ENCODE measurements at regions not wholly inside any gene's neighbourhood (a gene's known extent, or its start where the extent isn't known, plus 50 kb on each side); places are given as distances from the start of the nearest gene placed in this dataset.

GRCh38 chr16:29254676-29255495 lies 151.6 kb downstream of the NPIPB11 start:
- POLR2A ChIA-PET = no interaction called here
- no peak overlapping the region for H3K9ac ChIP-seq (ENCODE audit: control insufficient read depth, insufficient read depth, low read length)
- no peaks in the 10 kb centered on the region for H3K36me3 ChIP-seq (ENCODE audit: control insufficient read depth in 2 of 2, insufficient read depth in 2 of 2, low read length in 1 of 2)
- H3K9me3 ChIP-seq (replicated peaks; ENCODE audit: control insufficient read depth, insufficient read depth, low read length) = no peaks in the 10 kb centered on the region
- no peak overlapping the region for H3K4me2 ChIP-seq (ENCODE audit: control insufficient read depth, insufficient read depth)
- no peaks in the 10 kb centered on the region for H4K20me1 ChIP-seq (ENCODE audit: control insufficient read depth, insufficient read depth)
- WGBS (ENCODE audit: insufficient coverage, insufficient replicate concordance, low lambda C conversion rate, missing lambda C conversion rate) = 56% methylated on average over 25 of the region's 33 CpGs
- ATAC-seq (no peak), DNase-seq (ENCODE audit: low read depth, low spot score) (no peak), FAIRE-seq (no peak)
- BruUV-seq (replicated peaks) = no TSS peak
- intact Hi-C loops (cut with micrococcal nuclease; ENCODE audit: unreplicated experiment) = no loop called here
- no peaks in the 10 kb centered on the region for H3K79me2 ChIP-seq (ENCODE audit: control insufficient read depth, insufficient read depth, low read length)
- CTCF ChIA-PET = no interaction called here
- no peak overlapping the region for H3K27ac ChIP-seq (ENCODE audit: control insufficient read depth, insufficient read depth)
- H3K27me3 ChIP-seq (replicated peaks in 1 of 2; ENCODE audit: control insufficient read depth in 2 of 2, insufficient read depth in 2 of 2, low read length in 1 of 2) = no peaks in the 10 kb centered on the region
- H2AFZ ChIP-seq (ENCODE audit: control insufficient read depth, low read depth, low read length) = no peak overlapping the region
- no peak overlapping the region for H3K4me3 ChIP-seq
- no peaks in the 10 kb centered on the region for H3K4me1 ChIP-seq (ENCODE audit: control insufficient read depth, insufficient read depth, low read length)
- in situ Hi-C loops (cut with MboI) = no loop called here
- RAD21 ChIA-PET (ENCODE audit: unreplicated experiment) = no interaction called here
- SMC1A ChIA-PET (ENCODE audit: uncharacterized antibody, unreplicated experiment) = no interaction called here
- TF ChIP-seq CHD4 (IDR thresholded peaks at IDR 0.05) (no peak), ATF2 (IDR thresholded peaks at IDR 0.05; ENCODE audit: low read length) (no peak), E2F8 (IDR thresholded peaks at IDR 0.05; ENCODE audit: low read depth, partially characterized antibody) (no peak), HSF1 (IDR thresholded peaks at IDR 0.05; ENCODE audit: low read depth, low read length) (no peak), SREBF2 (IDR thresholded peaks at IDR 0.05; ENCODE audit: low read length) (no peak), JUND (IDR thresholded peaks at IDR 0.05; ENCODE audit: low read depth, low read length) (no peak), EGR1 (IDR thresholded peaks at IDR 0.05; ENCODE audit: borderline replicate concordance in 1 of 2, low read depth in 2 of 2, low read length in 2 of 2) (no peak), NKRF (conservative IDR thresholded peaks at IDR 0.05) (no peak), E4F1 (IDR thresholded peaks at IDR 0.05; ENCODE audit: borderline replicate concordance, partially characterized antibody) (no peak), GATAD2B (conservative IDR thresholded peaks at IDR 0.05; ENCODE audit: low read depth) (no peak), SPI1 (IDR thresholded peaks at IDR 0.05; ENCODE audit: borderline replicate concordance, insufficient read depth, low read depth, low read length) (no peak), EP300 (IDR thresholded peaks at IDR 0.05; ENCODE audit: borderline replicate concordance in 1 of 2, control insufficient read depth in 1 of 2, low read depth in 2 of 2, low read length in 2 of 2) (no peak)

All from GM12878 (cell line).